NCI-H82 treated with DMSO at 0.1 percent for 48 hours (cell line): ENCODE measurements at regions not wholly inside any gene's neighbourhood (a gene's known extent, or its start where the extent isn't known, plus 50 kb on each side); places are given as distances from the start of the nearest gene placed in this dataset.

Source experiments
- DNase-seq: peaks from one replicate; lab custom pipeline; 2025; ENCODE audit not compliant: unreplicated experiment; lab: John Stamatoyannopoulos, UW

- no peak for DNase-seq
Observed at GRCh38 chr3:31482493-31483200, 50.1 kb upstream of the STT3B start.
